Parathyroid adenoma (tissue), 2 donors: ENCODE measurements at regions not wholly inside any gene's neighbourhood (a gene's known extent, or its start where the extent isn't known, plus 50 kb on each side); places are given as distances from the start of the nearest gene placed in this dataset.
A peak's percentile ranks its signal among the peaks of the same experiment; 100 is the strongest.

Experiments
- H2AFZ ChIP-seq: fragments of 300-600 bp; sonication (generic); one replicate; pipeline ENCODE4 v1.7.0; 2017; ENCODE audit warnings: antibody characterized with exemption, mild to moderate bottlenecking
- H3K27ac ChIP-seq: fragments of 300-600 bp; sonication (generic); one replicate; pipeline ENCODE4 v1.7.0; 2017
- H3K27me3 ChIP-seq: fragments of 300-600 bp; sonication (generic); one replicate; pipeline ENCODE4 v1.7.0; 2017; ENCODE audit warnings: low read length; ENCODE audit not compliant: control insufficient read depth, insufficient read depth
- H3K36me3 ChIP-seq: fragments of 300-600 bp; sonication (generic); one replicate; pipeline ENCODE4 v1.7.0; 2017; ENCODE audit warnings: low read length; ENCODE audit not compliant: control insufficient read depth, insufficient read depth
- H3K4me1 ChIP-seq: fragments of 300-600 bp; sonication (generic); one replicate; pipeline ENCODE4 v1.7.0; 2017; ENCODE audit warnings: control low read depth
- H3K4me2 ChIP-seq: fragments of 300-600 bp; sonication (generic); one replicate; pipeline ENCODE4 v1.7.0; 2017; ENCODE audit warnings: low read length
- H3K4me3 ChIP-seq: fragments of 300-600 bp; sonication (generic); one replicate; pipeline ENCODE4 v1.7.0; 2017; ENCODE audit warnings: low read depth, low read length
- H3K79me2 ChIP-seq: fragments of 300-600 bp; sonication (generic); one replicate; pipeline ENCODE4 v1.7.0; 2017; ENCODE audit warnings: control low read depth
- H3K9ac ChIP-seq: fragments of 300-600 bp; sonication (generic); one replicate; pipeline ENCODE4 v1.7.0; 2017; ENCODE audit warnings: mild to moderate bottlenecking
- H3K9me3 ChIP-seq: fragments of 300-600 bp; sonication (generic); one replicate; pipeline ENCODE4 v1.7.0; 2017; ENCODE audit warnings: low read length; ENCODE audit not compliant: control insufficient read depth
- CTCF ChIP-seq: fragments of 300-600 bp; sonication (generic); IDR thresholded peaks from one replicate; pipeline ENCODE4 v1.7.0; 2017; ENCODE audit warnings: antibody characterized with exemption, mild to moderate bottlenecking
- donor health status: primary hyperparathyroidism.

- no peak for TF ChIP-seq CTCF
- Histone ChIP-seq H3K4me3 (no peak overlapping the region), H3K79me2 (no peaks in the 10 kb centered on the region), H3K27ac (peak overlapping the region; percentile 98), H3K27me3 (no peaks in the 10 kb centered on the region), H3K9ac (no peak overlapping the region), H3K4me2 (peak overlapping the region; percentile 9), H3K36me3 (no peaks in the 10 kb centered on the region), H2AFZ (no peak overlapping the region), H3K4me1 (peaks cover 61% of the 10 kb centered on the region), H3K9me3 (no peaks in the 10 kb centered on the region)
These were observed 63.8 kb upstream of the VPREB1 start for GRCh38 chr22:22180738-22181285.

GRCh38 chr22:22179858-22180257, 64.7 kb upstream of the VPREB1 start:
- peaks cover 61% of the 10 kb centered on the region for H3K4me1 ChIP-seq

GRCh38 chr22:22178992-22179391, 65.6 kb upstream of the VPREB1 start:
- no peak overlapping the region for H3K9ac ChIP-seq
- no peaks in the 10 kb centered on the region for H3K27me3 ChIP-seq

More at GRCh38 chr22:22179858-22180257, 64.7 kb upstream of the VPREB1 start:
- Histone ChIP-seq H3K27me3 (no peaks in the 10 kb centered on the region), H3K9ac (no peak overlapping the region), H2AFZ (no peak overlapping the region), H3K27ac (peak overlapping the region; percentile 98), H3K9me3 (no peaks in the 10 kb centered on the region), H3K4me2 (peak overlapping the region; percentile 61), H3K36me3 (no peaks in the 10 kb centered on the region), H3K4me3 (peak overlapping the region; percentile 6), H3K79me2 (no peaks in the 10 kb centered on the region)
- TF ChIP-seq CTCF, result no peak

GRCh38 chr22:22178355-22178965, 66.1 kb upstream of the VPREB1 start:
- Histone ChIP-seq H2AFZ (peak overlapping the region; percentile 38), H3K4me2 (peak overlapping the region; percentile 31), H3K9ac (peak overlapping the region; percentile 53), H3K4me1 (peaks cover 58% of the 10 kb centered on the region), H3K79me2 (no peaks in the 10 kb centered on the region), H3K9me3 (no peaks in the 10 kb centered on the region), H3K27ac (peak overlapping the region; percentile 98), H3K4me3 (no peak overlapping the region), H3K36me3 (no peaks in the 10 kb centered on the region), H3K27me3 (no peaks in the 10 kb centered on the region)
- no peak for TF ChIP-seq CTCF

More at GRCh38 chr22:22178992-22179391, 65.6 kb upstream of the VPREB1 start:
- Histone ChIP-seq H3K36me3 (no peaks in the 10 kb centered on the region), H3K27ac (peak overlapping the region; percentile 98), H3K79me2 (no peaks in the 10 kb centered on the region), H2AFZ (no peak overlapping the region), H3K9me3 (no peaks in the 10 kb centered on the region), H3K4me2 (peak overlapping the region; percentile 61), H3K4me3 (peak overlapping the region; percentile 6), H3K4me1 (peaks cover 58% of the 10 kb centered on the region)
- no peak for TF ChIP-seq CTCF
